ENCODE measurements at regions not wholly inside any gene's neighbourhood (a gene's known extent, or its start where the extent isn't known, plus 50 kb on each side); places are given as distances from the start of the nearest gene placed in this dataset.
"Not testable (repeated sequence)": the region's sequence is repeated elsewhere in the genome, so short reads cannot be mapped to it uniquely, and the experiment has no call there.

DNA sequence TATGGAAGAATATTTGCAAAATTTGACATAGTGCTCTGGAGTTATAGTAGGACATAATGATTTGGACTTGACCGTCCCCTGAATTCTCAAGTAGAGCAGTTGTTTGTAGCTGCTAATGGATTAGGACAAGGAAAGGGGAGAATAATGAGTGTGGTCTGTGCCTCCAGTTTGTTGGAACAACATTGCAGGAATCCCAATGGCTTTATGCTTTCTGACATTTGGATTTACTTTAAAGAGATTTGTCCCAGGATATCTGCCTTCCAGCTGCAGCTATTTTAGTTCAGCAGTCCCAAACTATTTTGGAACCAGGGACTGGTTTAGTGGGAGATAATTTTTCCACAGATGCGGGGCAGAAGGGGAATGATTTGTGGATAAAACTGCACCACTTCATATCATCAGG lies 648.2 kb downstream of the SLCO4C1 start:
- DNase-seq (ENCODE audit: low read depth) = no peak

DNA sequence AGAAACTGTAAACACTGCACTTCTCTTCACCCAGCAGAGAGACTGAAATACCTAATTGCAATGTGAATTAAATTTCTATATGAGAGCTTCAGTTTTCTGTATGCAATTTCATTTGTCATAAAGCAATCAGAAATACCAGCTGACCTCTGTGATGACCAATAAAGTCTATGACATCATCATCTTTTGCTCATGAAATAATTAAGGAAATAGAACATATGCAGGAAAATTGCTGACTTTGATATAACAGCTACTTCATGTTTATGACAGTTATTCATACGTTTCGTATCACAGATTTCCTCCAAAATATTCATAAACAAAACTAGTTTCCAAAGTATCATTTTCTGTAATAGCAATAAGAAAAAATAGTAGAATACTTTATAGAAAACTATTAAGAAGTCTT lies 652.3 kb downstream of the SLCO4C1 start:
- DNase-seq (ENCODE audit: low read depth) = no peak

DNA sequence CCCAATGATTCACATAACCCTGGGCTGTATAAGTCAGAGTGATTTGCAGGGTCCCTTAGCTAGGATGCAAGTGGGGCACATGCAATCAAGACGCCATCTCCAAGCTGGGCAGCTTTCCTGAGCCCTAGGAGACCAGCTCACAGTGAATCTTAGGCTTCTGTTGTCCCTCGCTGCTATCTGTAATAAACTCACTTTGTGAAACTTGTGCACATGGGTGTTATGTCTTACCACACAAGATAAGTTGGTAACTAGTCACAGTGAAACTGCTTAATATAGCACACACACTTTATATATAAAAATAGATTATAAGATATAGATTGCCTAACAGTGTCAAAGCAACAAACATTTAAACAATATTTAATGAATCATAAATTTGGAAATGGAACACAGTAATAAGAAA lies 658.5 kb downstream of the SLCO4C1 start:
- no peak for DNase-seq (ENCODE audit: low read depth)

DNA sequence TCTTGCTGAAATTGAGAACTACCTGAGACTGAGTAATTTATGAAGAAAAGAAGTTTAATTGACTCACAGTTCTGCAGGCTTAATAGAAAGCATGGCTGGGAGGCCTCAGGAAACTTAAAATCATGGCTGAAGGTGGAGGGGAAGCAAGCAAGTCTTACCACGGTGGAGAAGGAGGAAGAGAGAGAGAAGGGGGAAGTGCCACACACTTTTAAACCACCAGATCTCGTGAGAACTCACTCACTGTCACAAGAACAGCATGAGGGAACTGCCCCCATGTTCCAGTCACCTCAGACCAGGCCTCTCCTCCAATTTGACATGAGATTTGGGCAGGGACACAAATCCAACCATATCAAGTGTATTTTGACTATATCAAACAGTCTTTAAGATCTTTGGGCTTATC lies 668.3 kb downstream of the SLCO4C1 start:
- DNase-seq (ENCODE audit: low read depth) = not testable (repeated sequence)

DNA sequence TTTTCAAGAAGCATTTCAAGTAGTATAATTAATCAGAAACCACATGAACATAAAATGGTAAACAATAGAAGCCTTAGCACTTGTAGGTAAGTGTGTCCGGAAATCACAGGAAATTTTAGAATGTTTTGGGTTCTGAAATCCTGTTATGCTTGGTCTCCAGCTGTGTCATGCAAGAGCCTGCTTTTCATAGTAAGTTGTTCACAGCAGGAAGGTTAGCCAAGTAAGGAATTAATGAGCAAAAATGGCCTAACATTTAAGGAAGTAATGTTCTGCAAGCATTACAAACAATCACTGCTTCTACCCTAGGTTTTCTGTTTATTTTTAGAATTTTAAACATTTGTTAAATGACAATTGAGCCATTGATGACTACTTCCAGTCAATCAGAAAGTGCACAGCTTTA lies 669.5 kb downstream of the SLCO4C1 start:
- no peak for DNase-seq (ENCODE audit: low read depth)

DNA sequence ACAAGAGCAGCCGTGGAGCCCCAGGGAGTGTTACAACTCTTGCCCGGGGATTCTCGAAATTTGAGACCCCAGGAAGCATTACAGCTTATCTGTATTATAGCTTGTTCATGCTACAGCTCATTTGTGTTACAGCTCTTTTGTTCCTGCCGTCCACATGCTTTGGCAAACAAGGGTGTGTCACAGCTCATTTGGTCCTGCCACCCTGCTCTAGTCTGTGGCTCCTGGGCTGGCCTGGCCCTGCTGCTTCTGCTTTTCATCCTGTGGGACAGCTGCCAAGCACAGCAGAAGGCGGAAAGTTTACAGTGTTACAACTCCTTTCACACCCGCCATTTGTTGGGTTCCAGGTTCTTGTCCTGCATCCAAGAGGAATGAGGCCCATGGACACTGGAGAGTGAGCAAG lies 685.0 kb downstream of the SLCO4C1 start:
- DNase-seq (ENCODE audit: low read depth) = no peak

DNA sequence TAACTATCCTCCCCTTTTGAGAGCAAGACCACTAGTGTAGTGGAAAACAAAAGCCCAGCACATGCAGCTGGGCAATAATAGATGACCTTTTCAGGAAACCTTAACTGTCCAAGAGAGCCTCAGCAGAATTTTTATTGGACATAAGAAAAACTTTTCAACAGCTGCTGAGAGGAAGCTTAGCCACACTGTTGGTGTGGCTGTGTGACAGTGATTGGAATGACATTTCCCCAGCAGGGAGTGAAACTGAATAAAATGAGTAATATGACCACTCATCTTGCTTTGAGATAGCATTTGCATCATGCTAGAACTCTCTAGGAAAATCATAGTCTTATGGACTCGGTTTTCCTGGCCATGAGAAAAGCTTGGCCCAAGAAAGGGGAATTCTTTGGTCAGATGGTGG lies 687.8 kb downstream of the SLCO4C1 start:
- DNase-seq (ENCODE audit: low read depth) = peak; percentile 7

DNA sequence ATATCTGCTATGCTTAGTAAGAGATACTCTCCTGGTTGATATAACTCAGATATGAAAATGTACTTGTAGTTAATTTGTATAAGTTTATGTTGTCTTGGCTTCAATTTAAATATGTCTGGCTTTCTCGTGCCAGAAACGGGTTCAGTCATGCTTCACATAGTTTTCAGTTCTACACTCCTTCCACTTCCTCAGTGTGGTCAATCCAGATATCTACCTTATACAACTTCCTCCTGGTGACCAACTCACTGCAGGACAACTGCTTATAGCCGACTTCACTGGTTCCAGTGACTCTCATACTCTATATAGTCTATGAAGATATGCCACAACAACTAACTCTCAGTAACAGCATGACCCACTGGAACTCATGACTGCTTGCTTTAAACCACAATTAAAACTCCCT lies 690.4 kb downstream of the SLCO4C1 start:
- no peak for DNase-seq (ENCODE audit: low read depth)

DNA sequence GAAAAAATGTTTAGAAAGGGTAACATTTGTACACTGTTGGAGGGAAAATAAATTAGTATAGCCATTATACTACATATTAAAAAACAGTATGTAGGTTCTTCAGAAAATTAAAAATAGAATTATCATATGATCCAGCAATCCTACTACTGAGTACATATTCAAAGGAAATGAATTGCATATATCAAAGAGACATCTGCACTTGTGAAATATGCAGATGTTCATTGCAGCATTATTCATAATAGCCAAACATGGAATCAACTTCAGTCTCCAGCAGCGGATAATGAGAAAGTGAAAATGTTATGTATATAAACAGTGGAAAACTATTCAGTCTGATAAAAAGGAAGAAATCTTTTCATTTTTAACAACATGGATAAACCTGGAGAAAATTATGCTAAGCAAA lies 695.5 kb downstream of the SLCO4C1 start:
- DNase-seq (ENCODE audit: low read depth) = no peak

DNA sequence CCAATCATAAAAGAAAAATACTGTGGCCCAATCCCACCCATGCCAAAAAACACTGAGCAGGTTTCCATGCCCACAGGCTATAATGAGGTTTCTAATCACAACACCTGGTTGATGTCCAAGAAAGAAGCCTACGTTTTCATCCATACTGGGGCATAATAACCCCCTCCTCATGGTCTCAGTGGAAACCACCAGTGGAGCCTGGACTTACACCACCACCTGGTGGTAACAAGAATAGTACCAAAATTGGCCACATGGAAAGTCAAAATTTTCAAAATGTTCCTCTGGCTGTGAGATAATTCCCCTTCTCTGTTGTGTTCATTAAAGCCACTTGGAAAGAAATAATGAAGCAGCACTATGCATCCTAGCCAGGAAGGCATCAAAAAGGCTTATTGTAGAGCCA lies 687.3 kb upstream of the ST8SIA4 start:
- DNase-seq (ENCODE audit: low read depth) = peak; percentile 18

DNA sequence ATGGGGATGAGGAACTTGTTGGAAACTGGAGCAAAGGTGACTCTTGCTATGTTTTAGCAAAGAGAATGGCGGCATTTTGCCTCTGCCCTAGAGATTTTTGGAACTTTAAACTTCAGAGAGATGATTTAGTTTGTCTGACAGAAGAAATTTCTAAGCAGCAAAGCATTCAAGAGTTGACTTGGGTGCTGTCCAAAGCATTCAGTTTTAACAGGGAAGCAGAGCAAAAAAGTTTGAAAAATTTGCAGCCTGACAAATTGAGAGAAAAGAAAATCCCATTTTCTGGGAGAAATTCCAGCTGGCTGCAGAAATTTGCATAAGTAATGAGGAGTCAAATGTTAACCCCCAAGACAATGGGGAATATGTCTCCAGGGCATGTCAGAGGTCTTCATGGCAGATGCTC lies 682.3 kb upstream of the ST8SIA4 start:
- DNase-seq (ENCODE audit: low read depth) = peak; percentile 18

DNA sequence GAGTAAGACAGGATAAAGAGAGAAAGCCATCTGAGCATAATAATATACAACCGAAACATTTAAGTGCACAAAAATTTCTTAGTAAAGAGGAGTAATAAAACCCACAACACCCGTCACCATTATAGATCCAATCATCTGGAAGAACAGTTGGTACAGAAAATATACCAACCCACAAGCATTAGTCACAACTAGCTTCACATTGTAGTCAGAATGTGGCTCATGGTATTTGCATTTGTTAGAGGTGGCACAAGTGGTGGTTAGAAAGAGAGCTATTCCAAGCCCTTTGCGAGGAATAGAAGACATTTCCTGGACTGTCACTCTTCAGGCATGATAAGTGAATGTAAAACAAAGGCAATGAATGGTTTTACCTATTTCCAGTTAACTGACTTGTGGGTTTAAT lies 677.5 kb upstream of the ST8SIA4 start:
- no peak for DNase-seq (ENCODE audit: low read depth)

DNA sequence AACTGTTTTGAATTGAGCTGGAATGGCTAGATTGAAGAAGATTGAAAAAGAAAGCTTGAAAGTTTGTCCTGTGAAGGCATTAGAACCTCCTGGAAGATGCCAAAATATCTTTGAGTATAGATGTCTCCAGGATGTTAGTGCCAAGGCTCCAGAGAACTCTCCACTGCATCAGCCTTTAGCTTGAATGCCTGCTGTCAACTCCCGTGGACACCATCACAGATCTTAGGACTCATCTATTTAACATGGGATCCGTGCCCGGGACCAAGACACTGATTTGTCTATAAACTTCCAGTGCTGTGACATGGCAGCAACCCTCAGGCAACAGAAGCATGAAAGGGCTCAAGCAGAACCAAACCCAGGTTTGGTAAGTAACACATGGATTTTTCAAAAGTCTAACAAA lies 670.9 kb upstream of the ST8SIA4 start:
- DNase-seq (ENCODE audit: low read depth) = no peak

DNA sequence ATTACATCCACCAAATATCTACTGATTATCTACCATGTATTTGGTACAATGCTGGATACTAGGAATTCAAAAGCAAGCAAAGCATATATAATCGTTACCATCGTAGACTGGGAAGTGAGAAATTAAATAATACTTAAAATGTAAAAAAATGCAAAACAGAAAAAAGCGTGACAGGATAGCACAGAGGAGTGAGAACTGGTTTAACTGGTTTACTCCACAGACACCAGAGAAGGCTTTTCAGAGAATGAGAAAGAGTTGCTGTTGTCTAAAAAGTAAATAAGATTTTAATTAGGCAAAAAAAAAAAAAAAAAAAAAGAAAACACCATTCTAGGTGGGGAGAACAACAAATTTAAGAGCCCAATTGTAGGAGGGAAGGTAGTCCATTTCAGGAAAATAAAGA lies 657.9 kb upstream of the ST8SIA4 start:
- DNase-seq (ENCODE audit: low read depth) = no peak

DNA sequence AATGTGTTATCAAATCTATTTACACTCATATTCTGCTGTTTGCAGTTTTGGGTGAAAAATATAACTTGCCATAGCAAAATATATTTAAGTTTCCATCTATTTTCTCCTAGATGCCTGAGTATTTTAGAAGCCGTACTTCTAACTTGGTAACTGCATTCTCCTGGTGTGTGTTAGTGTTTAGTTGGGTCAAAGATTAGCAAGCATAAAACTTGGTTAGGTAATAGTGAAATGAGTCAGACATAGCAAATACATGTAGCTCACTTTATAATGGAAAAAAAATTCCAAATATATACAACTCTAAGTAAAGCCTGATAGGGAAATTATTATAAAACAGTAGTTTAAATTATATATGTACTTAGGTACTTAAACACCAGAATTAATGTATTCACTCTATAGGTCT lies 640.7 kb upstream of the ST8SIA4 start:
- DNase-seq (ENCODE audit: low read depth) = no peak

DNA sequence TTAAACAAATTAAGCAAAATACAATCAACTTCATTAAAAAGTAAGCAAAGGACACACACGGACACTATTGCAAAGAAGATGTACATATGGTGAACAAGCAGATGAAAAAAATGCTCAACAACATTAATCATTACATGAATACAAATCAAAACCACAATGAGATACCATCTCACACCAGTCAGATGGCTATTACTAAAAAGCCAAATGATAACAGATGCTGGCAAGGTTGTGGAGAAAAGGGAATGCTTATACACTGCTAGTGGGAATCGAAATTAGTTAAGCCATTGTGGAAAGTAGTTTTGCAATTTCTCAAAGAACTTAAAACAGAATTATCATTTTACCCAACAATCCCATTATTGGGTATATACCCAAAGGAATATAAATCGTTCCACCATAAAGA lies 636.2 kb upstream of the ST8SIA4 start:
- no peak for DNase-seq (ENCODE audit: low read depth)

DNA sequence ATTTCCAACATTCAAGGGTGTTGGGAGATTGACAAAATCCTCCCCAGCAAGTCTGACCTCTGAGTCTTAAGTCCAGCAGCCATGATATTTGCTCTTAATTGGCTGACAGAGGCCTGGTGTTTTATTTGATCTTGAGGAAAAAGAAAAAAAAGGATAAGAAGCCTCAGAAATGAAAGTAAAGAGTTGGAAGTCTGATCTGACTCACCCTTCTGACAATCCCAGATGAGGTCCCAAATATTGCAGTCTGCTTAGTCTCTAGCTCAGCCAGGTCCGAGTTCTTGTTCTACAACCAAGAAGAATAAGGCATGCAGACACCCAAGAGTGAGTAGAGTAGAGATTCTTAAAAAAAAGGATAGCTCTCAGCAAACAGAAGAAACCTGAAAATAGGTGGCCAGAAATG lies 632.5 kb upstream of the ST8SIA4 start:
- no peak for DNase-seq (ENCODE audit: low read depth)

DNA sequence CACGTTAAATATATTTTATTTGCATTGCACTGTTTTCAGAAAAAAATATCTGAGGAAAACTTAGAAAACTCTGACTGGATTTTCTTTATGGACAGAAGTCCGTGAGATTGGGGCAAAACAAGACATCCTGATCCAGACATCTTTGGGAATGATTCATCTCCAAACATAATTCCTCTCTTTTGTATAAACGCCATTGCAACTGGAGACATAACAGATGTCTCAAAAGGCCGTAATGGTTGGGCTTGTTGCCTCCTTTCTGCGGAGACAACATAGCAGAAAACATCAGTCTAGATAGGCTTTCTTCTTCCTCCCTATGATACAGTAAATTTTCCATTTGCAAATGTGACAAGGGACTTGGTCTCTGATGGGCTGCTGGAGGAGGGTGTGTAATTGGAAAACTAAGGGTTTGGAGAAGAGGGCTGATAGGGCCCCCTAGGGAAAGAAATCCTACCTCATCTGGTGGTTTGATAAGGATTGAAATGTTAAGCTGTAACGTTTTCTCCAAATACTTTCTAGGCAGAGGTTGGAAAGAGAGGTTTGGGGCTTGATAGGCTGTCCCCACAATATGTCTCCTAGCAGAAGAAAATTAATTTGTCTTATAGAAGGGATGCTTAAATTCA lies 631.5 kb upstream of the ST8SIA4 start:
- no peak for DNase-seq (ENCODE audit: low read depth)

DNA sequence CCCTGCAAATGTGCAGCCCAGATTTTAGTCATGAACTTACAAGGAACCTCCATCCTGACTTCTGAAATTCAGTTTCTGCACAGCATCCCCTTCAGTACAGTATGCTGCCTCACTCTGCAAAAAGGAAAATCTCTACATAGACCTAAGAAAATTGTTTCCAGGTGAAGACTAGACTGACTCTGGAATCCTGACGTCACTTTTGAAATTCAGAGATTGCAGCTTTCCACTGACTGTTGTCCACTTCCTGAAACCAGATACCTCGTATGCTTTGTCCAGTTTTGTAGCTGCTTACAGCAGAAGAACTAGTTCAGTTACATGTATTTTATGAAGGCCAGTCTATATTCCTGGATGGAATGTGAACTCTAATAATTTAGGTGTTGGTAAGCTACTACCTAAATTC lies 629.3 kb upstream of the ST8SIA4 start:
- no peak for DNase-seq (ENCODE audit: low read depth)

DNA sequence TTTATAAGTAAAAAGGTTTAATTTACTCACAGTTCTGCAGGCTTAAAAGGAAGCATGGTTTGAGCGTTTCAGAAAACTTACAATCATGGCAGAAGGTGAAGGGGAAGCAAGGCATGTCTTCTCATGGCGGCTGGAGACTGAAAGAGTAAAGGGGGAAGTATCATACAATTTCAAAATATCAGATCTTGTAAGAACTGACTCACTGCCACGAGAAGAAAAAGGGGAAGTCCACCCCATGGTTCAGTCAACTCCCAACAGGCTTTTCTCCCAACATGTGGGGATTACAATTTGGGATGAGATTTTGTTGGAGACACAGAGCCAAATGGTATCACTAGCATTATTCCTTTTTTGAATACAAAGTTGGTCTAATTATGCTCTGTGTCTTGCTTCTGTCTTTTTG lies 627.9 kb upstream of the ST8SIA4 start:
- DNase-seq (ENCODE audit: low read depth) = no peak

DNA sequence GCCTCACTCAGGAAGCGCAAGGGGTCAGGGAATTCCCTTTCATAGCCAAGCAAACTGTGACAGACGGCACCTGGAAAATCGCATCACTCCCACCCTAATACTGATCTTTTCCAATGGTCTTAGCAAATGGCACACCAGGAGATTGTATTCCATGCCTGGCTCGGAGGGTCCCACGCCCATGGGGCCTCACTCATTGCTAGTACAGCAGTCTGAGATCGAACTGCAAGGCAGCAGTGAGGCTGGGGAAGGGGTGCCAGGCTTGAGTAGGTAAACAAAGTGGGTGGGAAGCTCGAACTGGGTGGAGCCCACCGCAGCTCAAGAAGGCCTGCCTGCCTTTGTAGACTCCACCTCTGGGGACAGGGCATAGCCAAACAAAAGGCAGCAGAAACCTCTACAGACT lies 626.0 kb upstream of the ST8SIA4 start:
- DNase-seq (ENCODE audit: low read depth) = not testable (repeated sequence)

DNA sequence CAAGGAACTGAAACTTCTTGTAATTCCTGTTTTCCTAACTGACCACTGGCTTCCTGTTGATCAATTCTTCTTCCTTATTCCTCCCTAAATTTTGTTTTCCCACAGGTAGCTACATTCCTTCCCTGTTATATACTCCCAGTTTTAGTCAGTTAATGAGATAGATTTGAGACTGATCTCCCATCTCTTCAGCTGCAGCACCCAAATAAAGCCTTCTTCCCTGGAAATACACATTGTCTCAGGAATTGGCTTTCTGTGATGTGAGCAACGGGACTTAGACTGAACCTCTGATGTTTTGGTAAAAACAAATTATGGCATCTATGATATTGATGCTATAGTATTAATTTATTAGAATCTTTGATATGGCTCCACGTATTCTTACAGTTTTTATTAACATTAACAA lies 617.3 kb upstream of the ST8SIA4 start:
- DNase-seq (ENCODE audit: low read depth) = no peak

DNA sequence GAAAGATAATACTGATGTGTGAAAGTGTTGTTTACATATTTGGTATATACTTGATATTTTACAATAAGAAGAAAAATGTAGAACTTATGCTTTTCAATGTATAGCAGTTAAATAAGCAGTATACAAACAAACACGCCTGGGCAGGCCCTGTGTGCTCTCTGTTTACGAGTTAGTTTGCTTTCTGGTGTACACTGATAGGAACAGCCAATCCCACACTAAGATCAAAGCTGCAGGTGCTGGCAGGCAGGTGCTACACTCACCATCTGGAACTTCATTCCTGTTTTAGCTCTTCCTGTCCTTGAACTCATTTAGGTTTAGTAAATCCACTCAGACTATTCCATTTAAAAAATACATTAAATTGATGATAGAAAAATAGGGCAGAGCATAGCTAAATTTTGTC lies 614.7 kb upstream of the ST8SIA4 start:
- DNase-seq (ENCODE audit: low read depth) = no peak

DNA sequence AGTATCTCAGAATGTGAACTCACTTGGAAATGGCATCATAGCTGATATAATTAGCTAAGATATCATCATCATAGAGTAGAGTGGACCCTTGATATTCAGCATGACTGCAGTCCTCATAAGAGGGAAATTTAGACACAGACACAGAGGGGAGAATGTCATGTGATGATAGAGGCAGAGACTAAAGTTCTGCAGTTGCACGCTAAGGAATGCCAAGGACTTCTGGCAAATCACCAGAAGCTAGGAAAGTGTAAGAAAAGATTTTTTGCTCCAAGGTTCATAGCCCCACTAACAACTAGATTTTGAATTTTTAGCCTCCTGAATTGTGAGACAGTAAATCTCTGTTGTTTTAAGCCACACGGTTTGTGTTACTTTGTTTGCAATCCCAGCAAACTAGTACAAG lies 612.6 kb upstream of the ST8SIA4 start:
- DNase-seq (ENCODE audit: low read depth) = no peak
